HEK293T (cell line): ENCODE measurements at regions not wholly inside any gene's neighbourhood (a gene's known extent, or its start where the extent isn't known, plus 50 kb on each side); places are given as distances from the start of the nearest gene placed in this dataset.

Source experiments
- CTCF ChIA-PET: fragments of 350-600 bp; formaldehyde crosslinking; extraction: SDS; loops from one replicate; lab custom pipeline; 2021; ENCODE audit warnings: antibody characterized with exemption, inconsistent platforms; lab: Yijun Ruan, JAX
- POLR2A ChIA-PET: fragments of 350-600 bp; formaldehyde crosslinking; extraction: SDS; loops from one replicate; lab custom pipeline; 2020; ENCODE audit warnings: antibody characterized with exemption, inconsistent platforms; lab: Yijun Ruan, JAX
- DNase-seq: peaks from one replicate; pipeline ENCODE4 v3.0.0; 2012; ENCODE audit warnings: mixed read lengths; ENCODE audit errors: extremely low spot score
- ARNT ChIP-seq: fragments of 450-650 bp; IDR thresholded peaks from 2 replicates; pipeline ENCODE4 v1.6.1; 2017; ENCODE audit warnings: mild to moderate bottlenecking
- BHLHE40 ChIP-seq: fragments of 450-650 bp; IDR thresholded peaks from 2 replicates; pipeline ENCODE4 v1.6.1; 2016; ENCODE audit warnings: mild to moderate bottlenecking, moderate library complexity, borderline replicate concordance
- CTBP1 ChIP-seq: fragments of 450-650 bp; IDR thresholded peaks from 2 replicates; pipeline ENCODE4 v1.6.1; 2016; ENCODE audit warnings: borderline replicate concordance
- ELF4 ChIP-seq: fragments of 450-650 bp; IDR thresholded peaks from 2 replicates; pipeline ENCODE4 v1.6.1; 2017; ENCODE audit warnings: antibody characterized with exemption
- FOXA1 ChIP-seq: fragments of 450-650 bp; IDR thresholded peaks from 2 replicates; pipeline ENCODE4 v1.6.1; 2016; ENCODE audit warnings: mild to moderate bottlenecking
- FOXK2 ChIP-seq: fragments of 450-650 bp; IDR thresholded peaks from 2 replicates; pipeline ENCODE4 v1.6.1; 2016; ENCODE audit warnings: mild to moderate bottlenecking
- FOXM1 ChIP-seq: fragments of 450-650 bp; IDR thresholded peaks from 2 replicates; pipeline ENCODE4 v1.6.1; 2017; ENCODE audit warnings: mild to moderate bottlenecking, borderline replicate concordance
- HDGF ChIP-seq: fragments of 450-650 bp; IDR thresholded peaks from 2 replicates; pipeline ENCODE4 v1.6.1; 2017; ENCODE audit warnings: antibody characterized with exemption, borderline replicate concordance
- L3MBTL2 ChIP-seq: fragments of 450-650 bp; conservative IDR thresholded peaks from 2 replicates; pipeline ENCODE4 v1.6.1; 2016; ENCODE audit warnings: mild to moderate bottlenecking
- LEF1 ChIP-seq: fragments of 450-650 bp; IDR thresholded peaks from 2 replicates; pipeline ENCODE4 v1.6.1; 2017; ENCODE audit warnings: mild to moderate bottlenecking, borderline replicate concordance
- NFRKB ChIP-seq: fragments of 450-650 bp; IDR thresholded peaks from 2 replicates; pipeline ENCODE4 v1.6.1; 2016; ENCODE audit warnings: mild to moderate bottlenecking, moderate library complexity
- SP1 ChIP-seq: fragments of 450-650 bp; IDR thresholded peaks from 2 replicates; pipeline ENCODE4 v1.6.1; 2017
- SUZ12 ChIP-seq: fragments of 450-650 bp; IDR thresholded peaks from 2 replicates; pipeline ENCODE4 v1.6.1; 2016; ENCODE audit warnings: mild to moderate bottlenecking
- TARDBP ChIP-seq: fragments of 450-650 bp; IDR thresholded peaks from 2 replicates; pipeline ENCODE4 v1.6.1; 2016
- ZNF384 ChIP-seq: fragments of 450-650 bp; IDR thresholded peaks from 2 replicates; pipeline ENCODE4 v1.6.1; 2016
- TF ChIP-seq, protein P1 (sequence below): fragments of 450-650 bp; IDR thresholded peaks from 2 replicates; pipeline ENCODE4 v1.6.1; 2016

DNA sequence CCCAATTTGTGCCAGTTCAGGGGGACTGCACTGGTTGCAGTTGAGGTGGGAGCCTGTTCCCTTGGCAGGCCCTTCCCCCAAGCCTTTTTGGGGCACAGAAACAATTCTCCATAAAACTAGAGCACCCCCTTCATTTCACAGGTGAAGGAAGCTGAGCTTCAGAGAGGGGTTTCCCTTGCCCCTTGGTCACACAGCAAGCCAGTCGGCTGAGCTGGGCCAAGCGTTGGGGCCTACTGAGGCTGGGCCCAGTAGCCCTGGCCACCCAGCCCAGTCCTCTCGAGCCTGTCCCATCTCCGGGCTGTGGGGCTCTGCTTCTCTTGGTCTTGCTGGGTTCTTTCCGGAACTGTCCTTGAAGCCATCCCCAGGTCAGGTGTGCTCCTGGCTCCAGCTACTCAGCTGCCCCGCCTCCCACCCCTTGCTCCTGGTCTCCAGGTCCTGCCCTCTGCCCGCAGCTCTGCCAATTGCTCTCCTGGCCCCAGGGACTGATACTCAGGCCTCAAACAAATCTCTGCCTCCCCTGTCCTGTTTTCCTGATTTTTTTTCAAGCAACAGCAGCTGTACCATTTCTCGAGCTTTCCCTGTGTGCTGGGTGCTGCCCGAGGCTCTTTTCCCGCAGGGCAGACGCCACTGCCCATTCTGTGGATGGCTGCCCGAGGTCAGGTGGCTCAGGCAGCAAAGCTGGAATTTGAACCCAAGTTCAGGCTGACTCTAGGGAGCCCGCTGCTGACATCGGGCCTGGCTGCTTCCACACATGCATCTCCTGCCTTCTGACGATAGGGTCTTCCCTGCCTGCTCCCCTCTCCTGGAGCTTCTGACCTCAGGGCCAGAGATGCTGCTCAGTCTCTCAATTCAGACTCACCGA is 87.4 kb upstream of the NKD1 start:
- POLR2A ChIA-PET = no interaction called here
- CTCF ChIA-PET = no interaction called here
- TF ChIP-seq BHLHE40 (no peak), NFRKB (no peak), LEF1 (no peak), CTBP1 (no peak), SUZ12 (no peak), FOXM1 (no peak), TARDBP (no peak), ZNF384 (no peak), ELF4 (no peak), L3MBTL2 (no peak), FOXA1 (no peak), SP1 (no peak), HDGF (no peak), FOXK2 (no peak), ARNT (no peak)
- TF ChIP-seq, protein P1, sequence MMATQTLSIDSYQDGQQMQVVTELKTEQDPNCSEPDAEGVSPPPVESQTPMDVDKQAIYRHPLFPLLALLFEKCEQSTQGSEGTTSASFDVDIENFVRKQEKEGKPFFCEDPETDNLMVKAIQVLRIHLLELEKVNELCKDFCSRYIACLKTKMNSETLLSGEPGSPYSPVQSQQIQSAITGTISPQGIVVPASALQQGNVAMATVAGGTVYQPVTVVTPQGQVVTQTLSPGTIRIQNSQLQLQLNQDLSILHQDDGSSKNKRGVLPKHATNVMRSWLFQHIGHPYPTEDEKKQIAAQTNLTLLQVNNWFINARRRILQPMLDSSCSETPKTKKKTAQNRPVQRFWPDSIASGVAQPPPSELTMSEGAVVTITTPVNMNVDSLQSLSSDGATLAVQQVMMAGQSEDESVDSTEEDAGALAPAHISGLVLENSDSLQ = no peak
- DNase-seq = no peak

DNA sequence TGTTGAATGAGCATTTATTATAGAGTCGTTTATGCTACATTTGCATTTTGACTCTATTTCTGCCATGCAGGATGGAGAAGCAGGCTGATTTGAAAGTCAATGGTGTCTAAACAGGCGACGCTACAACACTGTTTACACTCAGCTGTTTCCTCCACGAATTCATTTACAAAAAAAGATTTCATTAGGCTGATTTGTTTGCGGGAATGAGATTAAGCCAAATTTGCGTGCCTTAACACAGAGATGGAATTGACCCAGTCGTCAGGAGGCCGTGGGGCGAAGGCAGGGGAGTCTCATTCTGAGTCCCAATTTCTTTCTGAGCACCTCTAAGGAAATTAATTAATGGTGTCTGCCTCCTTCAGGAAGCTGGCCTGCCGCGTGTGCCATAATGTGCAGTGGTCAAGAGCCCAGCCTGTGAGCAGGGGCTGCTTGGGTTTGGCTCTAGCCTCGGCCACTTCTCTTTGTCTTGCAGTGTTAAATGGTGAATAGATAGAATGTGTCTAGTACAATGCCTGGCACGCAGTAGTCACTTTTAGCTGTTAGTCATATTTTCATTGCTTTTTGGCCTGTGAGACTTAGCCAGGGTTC is 88.6 kb upstream of the NKD1 start:
- DNase-seq = no peak
- POLR2A ChIA-PET = no interaction called here
- TF ChIP-seq L3MBTL2 (no peak), FOXK2 (no peak), ELF4 (no peak), NFRKB (no peak), TARDBP (no peak), FOXM1 (no peak), FOXA1 (no peak), HDGF (no peak), CTBP1 (no peak), SP1 (no peak), ZNF384 (no peak), BHLHE40 (no peak), SUZ12 (no peak)
- TF ChIP-seq, protein P1 = no peak
- CTCF ChIA-PET = no interaction called here

DNA sequence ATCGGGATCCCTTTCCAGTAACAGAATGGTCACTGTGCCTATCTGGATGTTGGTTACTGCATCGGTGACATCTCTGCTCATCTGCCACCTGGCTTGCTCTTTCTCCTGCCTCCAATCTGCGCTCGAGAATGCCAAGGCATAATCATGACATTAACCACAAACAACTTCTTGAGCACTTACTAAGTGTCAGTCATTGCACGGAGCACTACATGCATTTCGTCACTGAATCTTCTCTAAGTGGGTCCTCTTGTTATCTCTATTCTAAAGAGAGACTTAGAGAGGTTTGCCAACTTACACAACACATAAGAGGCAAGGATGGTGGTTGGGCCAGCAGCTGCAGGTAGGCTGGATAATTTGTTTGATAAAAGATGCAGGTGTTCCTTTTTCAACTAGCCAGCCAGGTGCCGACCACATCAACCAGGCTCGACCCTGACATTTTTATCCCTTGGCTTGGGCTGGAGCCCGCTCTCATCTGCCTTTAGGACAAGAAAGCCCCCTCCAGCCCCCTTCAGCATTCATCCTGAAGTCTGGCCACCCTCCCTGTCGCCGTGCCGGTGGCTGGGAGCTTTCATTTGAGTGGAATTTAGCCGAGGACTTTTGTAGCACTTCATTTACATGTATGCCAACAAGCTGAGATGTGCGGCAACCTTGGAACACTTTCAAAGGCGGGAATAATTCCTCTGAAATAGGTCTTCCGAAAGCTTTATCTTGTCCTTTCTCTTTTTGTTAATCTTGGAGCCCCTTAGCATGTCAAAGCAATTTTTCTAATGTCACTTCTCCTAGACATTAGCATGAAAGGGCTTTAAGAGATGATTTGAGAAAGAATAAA is 89.3 kb upstream of the NKD1 start:
- POLR2A ChIA-PET = no interaction called here
- CTCF ChIA-PET = interaction anchor here (0.6 kb wide), 1 partner anchor 185 kb away, joined by 3 read pairs; no protein-coding TSS in a partner anchor
- no peak for DNase-seq
- TF ChIP-seq BHLHE40 (no peak), ARNT (no peak), HDGF (no peak), CTBP1 (no peak)

DNA sequence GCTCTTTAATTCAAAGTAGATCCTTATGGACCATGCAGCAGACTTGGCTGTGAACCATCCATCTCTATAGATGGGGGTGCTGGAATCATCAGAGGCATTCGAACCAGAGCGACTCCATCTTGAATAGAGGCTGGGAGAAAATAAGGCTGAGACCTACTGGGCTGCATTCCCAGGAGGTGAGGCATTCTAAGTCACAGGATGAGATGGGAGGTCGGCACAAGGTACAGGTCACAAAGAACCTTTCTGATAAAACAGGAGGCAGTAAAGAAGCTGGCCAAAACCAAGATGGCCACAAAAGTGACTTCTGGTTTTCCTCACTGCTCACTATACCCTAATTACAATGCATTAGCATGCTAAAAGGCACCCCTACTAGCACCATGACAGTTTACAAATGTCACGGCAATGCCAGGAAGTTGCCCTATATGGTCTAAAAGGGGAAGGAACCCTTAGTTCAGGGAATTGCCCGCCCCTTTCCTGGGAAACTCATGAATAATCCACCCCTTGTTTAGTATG is 89.2 kb upstream of the BRD7 start:
- POLR2A ChIA-PET = no interaction called here
- no peak for DNase-seq
- TF ChIP-seq FOXA1 (no peak), FOXM1 (no peak), BHLHE40 (no peak)
- CTCF ChIA-PET = no interaction called here

DNA sequence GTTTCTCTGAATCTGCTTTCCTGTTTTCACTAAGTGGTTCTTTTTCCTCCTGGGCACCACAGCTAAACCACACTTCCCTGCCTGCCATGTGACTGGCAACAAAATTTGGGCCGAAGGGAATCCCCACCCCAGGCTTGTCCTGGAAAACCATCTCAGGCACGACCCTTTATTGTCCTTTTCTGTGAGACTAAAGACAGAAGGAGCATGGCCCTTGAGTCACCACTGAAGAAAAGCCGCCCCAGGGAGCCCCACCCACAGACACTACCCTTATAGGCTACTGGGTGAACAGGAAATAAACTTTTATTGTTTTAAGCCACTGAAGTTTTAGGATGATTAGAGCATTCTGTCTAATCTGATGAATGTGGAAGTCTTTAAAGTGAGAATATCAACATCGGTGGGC is 88.6 kb upstream of the BRD7 start:
- CTCF ChIA-PET = interaction anchor here (1.0 kb wide), 1 partner anchor 103 kb away, joined by 5 read pairs; no protein-coding TSS in a partner anchor
- TF ChIP-seq ZNF384 (no peak), L3MBTL2 (no peak), BHLHE40 (no peak), SP1 (no peak), TARDBP (no peak), FOXA1 (no peak), CTBP1 (no peak), ELF4 (no peak), HDGF (no peak), SUZ12 (no peak), NFRKB (no peak), FOXK2 (no peak), FOXM1 (no peak), LEF1 (no peak), ARNT (no peak)
- TF ChIP-seq, protein P1 = no peak
- no peak for DNase-seq
- POLR2A ChIA-PET = no interaction called here
